GM18519 (cell line): ENCODE measurements at regions not wholly inside any gene's neighbourhood (a gene's known extent, or its start where the extent isn't known, plus 50 kb on each side); places are given as distances from the start of the nearest gene placed in this dataset.
"Not testable (repeated sequence)": the region's sequence is repeated elsewhere in the genome, so short reads cannot be mapped to it uniquely, and the experiment has no call there.

ENCODE experiments used
- ATAC-seq: cut with Tn5 transposase; IDR thresholded peaks from one replicate; pipeline ENCODE4 v1.9.1; 2021; ENCODE audit warnings: mild to moderate bottlenecking, moderate library complexity; ENCODE audit not compliant: unreplicated experiment, low FRiP score

GRCh38 chr9:129459547-129460322, 161.2 kb downstream of the C9orf50 start:
- ATAC-seq, result no peak

GRCh38 chr9:129458663-129459546, 162.0 kb downstream of the C9orf50 start:
- ATAC-seq, result no peak

- no peak for ATAC-seq
These were observed 162.7 kb downstream of the C9orf50 start for GRCh38 chr9:129458155-129458661.

- no peak for ATAC-seq
These were observed 163.5 kb downstream of the C9orf50 start for GRCh38 chr9:129457325-129457779.

GRCh38 chr9:129456549-129457324, 164.2 kb downstream of the C9orf50 start:
- ATAC-seq, result no peak

GRCh38 chr9:129455151-129455995, 165.5 kb downstream of the C9orf50 start:
- no peak for ATAC-seq

GRCh38 chr9:129454467-129455067, 166.3 kb downstream of the C9orf50 start:
- ATAC-seq, result no peak

- ATAC-seq, result no peak
These were observed 167.2 kb downstream of the C9orf50 start for GRCh38 chr9:129453734-129454133.

- ATAC-seq, result no peak
These were observed 169.2 kb downstream of the C9orf50 start for GRCh38 chr9:129451669-129452068.

GRCh38 chr9:129451089-129451656, 169.7 kb downstream of the C9orf50 start:
- no peak for ATAC-seq

GRCh38 chr9:129449066-129449465, 171.8 kb downstream of the C9orf50 start:
- ATAC-seq, result no peak

GRCh38 chr9:129446828-129447550, 173.9 kb downstream of the C9orf50 start:
- no peak for ATAC-seq

GRCh38 chr9:129445794-129446306, 175.1 kb downstream of the C9orf50 start:
- no peak for ATAC-seq

GRCh38 chr9:129443515-129444164, 177.3 kb downstream of the C9orf50 start:
- ATAC-seq, result not testable (repeated sequence)

GRCh38 chr9:129442803-129443511, 177.9 kb downstream of the C9orf50 start:
- no peak for ATAC-seq

- no peak for ATAC-seq
These were observed 179.0 kb downstream of the C9orf50 start for GRCh38 chr9:129441852-129442251.
